Spleen (tissue), 11 donors: ENCODE measurements at regions not wholly inside any gene's neighbourhood (a gene's known extent, or its start where the extent isn't known, plus 50 kb on each side); places are given as distances from the start of the nearest gene placed in this dataset.

Experiments
- DNase-seq: peaks from one replicate; pipeline ENCODE4 v3.0.0-alpha.2; 2020
- H3K27ac ChIP-seq, 8 donors: fragments of 200-600 bp; sonication (generic) in 7 of 8; 1 replicate in 4 of 8; 2 replicates in 4 of 8; pipeline versions ENCODE4 v1.5.0 to v1.8.0; 2016 to 2021; ENCODE audit warnings: inconsistent platforms in 4 of 8, mild to moderate bottlenecking in 4 of 8, moderate library complexity in 1 of 8
- H3K27me3 ChIP-seq, 7 donors: fragments of 200-600 bp; sonication (generic) in 6 of 7; replicated peaks in 1 of 7; 1 replicate in 4 of 7; 2 replicates in 3 of 7; pipeline versions ENCODE4 v1.5.0 to v1.8.0; 2016 to 2021; ENCODE audit warnings: inconsistent platforms in 3 of 7, mild to moderate bottlenecking in 1 of 7
- H3K36me3 ChIP-seq, 6 donors: fragments of 200-600 bp; sonication (generic) in 5 of 6; 1 replicate in 4 of 6; 2 replicates in 2 of 6; pipeline versions ENCODE4 v1.5.0 to v1.8.0; 2016 to 2021; ENCODE audit warnings: inconsistent platforms in 2 of 6
- H3K4me1 ChIP-seq, 6 donors: fragments of 200-600 bp; sonication (generic) in 5 of 6; 1 replicate in 3 of 6; 2 replicates in 3 of 6; pipeline versions ENCODE4 v1.5.0 to v1.8.0; 2016 to 2021; ENCODE audit warnings: inconsistent platforms in 3 of 6
- H3K4me3 ChIP-seq, 8 donors: fragments of 200-600 bp; sonication (generic) in 7 of 8; 1 replicate in 4 of 8; 2 replicates in 4 of 8; pipeline versions ENCODE4 v1.5.0 to v1.8.0; 2016 to 2021; ENCODE audit warnings: inconsistent platforms in 4 of 8, mild to moderate bottlenecking in 4 of 8, moderate library complexity in 2 of 8
- H3K9me3 ChIP-seq, 8 donors: fragments of 200-600 bp; sonication (generic) in 7 of 8; 1 replicate in 4 of 8; 2 replicates in 4 of 8; pipeline versions ENCODE4 v1.5.0 to v1.8.0; 2016 to 2021; ENCODE audit warnings: inconsistent platforms in 4 of 8
- CTCF ChIP-seq, 11 experiments: fragments of 200-600 bp in 7 of 11; fragments of 450-650 bp in 4 of 11; sonication (generic) in 4 of 11; IDR thresholded peaks in 8 of 11; conservative IDR thresholded peaks in 3 of 11; 1 replicate in 7 of 11; 2 replicates in 4 of 11; pipeline versions ENCODE4 v1.4.0 to v1.8.0; 2016 to 2021; ENCODE audit warnings: antibody characterized with exemption in 11 of 11, inconsistent platforms in 4 of 11, mild to moderate bottlenecking in 1 of 11
- POLR2A ChIP-seq, 3 donors: fragments of 450-650 bp; IDR thresholded peaks; one replicate each; pipeline ENCODE4 v1.5.1; 2017; ENCODE audit warnings: antibody characterized with exemption in 3 of 3, mild to moderate bottlenecking in 1 of 3
- POLR2AphosphoS5 ChIP-seq, 3 donors: sonication (generic); formaldehyde crosslinking; IDR thresholded peaks; one replicate each; pipeline ENCODE4 v1.5.1; 2017; ENCODE audit warnings: antibody characterized with exemption in 3 of 3
- WGBS, 5 donors: extraction: QIAGEN DNeasy Blood & Tissue Kit in 3 of 5; methylation state at CpG; one replicate each; pipeline versions ENCODE4 v1.1.5 to v1.1.7; 2013 to 2018; 5-methylcytosine and 5-hydroxymethylcytosine counted together
- intact Hi-C: fragments of 100-400 bp; cut with DNase I; formaldehyde crosslinking; loops from one replicate; pipeline ENCODE4 v1.15.0; 2023; ENCODE audit warnings: low total_unique reads
- donor health status: healthy with polysubstance abuse.
- donor health status: DM: no; HTN: no; CAD: no; lungs with moderate emphysema.
- donor health status: DM: no; HTN: no; CAD: no.
- donor health status: Bipolar disorder and iron deficiency.
- donor health status: healthy.
- donor health status: DM: no; HTN: no; CAD: no.
- donor health status: DM: yes; HTN: yes; CAD: no.

- 82 to 99% (median 93%) methylated on average over 3 of the region's 3 CpGs for WGBS, 5 donors
- DNase-seq = no peak
- H3K4me1 ChIP-seq = peaks cover 0 to 10% (median 3%) of the 10 kb centered on the region in 6 donors
- H3K4me3 ChIP-seq = no peak overlapping the region
- H3K9me3 ChIP-seq = no peaks in the 10 kb centered on the region
- TF ChIP-seq CTCF (IDR thresholded peaks at IDR 0.05 in 8 of 11, conservative IDR thresholded peaks at IDR 0.05 in 3 of 11) (no peak), POLR2AphosphoS5 (IDR thresholded peaks at IDR 0.05) (no peak), POLR2A (IDR thresholded peaks at IDR 0.05) (no peak)
- H3K27me3 ChIP-seq = no peaks in the 10 kb centered on the region
- intact Hi-C loops = loop anchor here (10.0 kb wide), 2 partner anchors 104 to 264 kb away; no protein-coding TSS in a partner anchor
- no peak overlapping the region for H3K27ac ChIP-seq
- peaks cover 0 to 93% (median 22%) of the 10 kb centered on the region in 6 donors for H3K36me3 ChIP-seq
These were observed 79.4 kb upstream of the SLC4A11 start for GRCh38 chr20:3318226-3318884.

- Histone ChIP-seq H3K27me3 (no peaks in the 10 kb centered on the region), H3K27ac (peak overlapping the region in 1 of 8 donors; percentile 17), H3K4me3 (no peak overlapping the region), H3K36me3 (peaks cover 0 to 93% (median 17%) of the 10 kb centered on the region in 6 donors), H3K9me3 (no peaks in the 10 kb centered on the region), H3K4me1 (peaks cover 0 to 17% (median 3%) of the 10 kb centered on the region in 6 donors)
- WGBS, 5 donors = 63 to 81% (median 72%) methylated on average over 7 of the region's 7 CpGs
- intact Hi-C loops = loop anchor here (10.0 kb wide), 2 partner anchors 101 to 261 kb away; no protein-coding TSS in a partner anchor
- DNase-seq = no peak
- no peak for TF ChIP-seq POLR2AphosphoS5 (IDR thresholded peaks at IDR 0.05)
- no peak for TF ChIP-seq CTCF (IDR thresholded peaks at IDR 0.05 in 8 of 11, conservative IDR thresholded peaks at IDR 0.05 in 3 of 11)
- TF ChIP-seq POLR2A (IDR thresholded peaks at IDR 0.05) = no peak
These were observed 77.1 kb upstream of the SLC4A11 start for GRCh38 chr20:3316136-3316535.

DNA sequence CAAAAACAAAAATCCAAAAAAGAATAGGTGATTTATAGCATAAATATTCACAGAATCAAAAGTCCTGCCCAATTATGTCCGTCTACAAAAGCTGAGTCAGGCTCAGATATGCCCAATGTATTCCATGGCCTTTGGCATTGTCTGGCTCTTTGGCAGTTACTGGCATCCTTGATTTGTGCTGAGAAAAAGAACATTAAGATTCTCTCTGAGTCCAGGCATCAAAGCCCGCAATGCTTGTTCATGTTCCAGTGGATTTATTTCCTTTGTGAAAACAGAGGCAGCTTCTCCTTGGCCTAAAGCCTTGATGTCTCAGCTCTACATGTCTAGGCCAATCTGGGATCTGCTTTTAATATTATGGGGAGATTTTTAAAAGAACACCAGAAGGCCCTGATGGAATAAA is 76.1 kb upstream of the SLC4A11 start:
- DNase-seq = no peak
- no peaks in the 10 kb centered on the region for H3K9me3 ChIP-seq
- WGBS, 5 donors = 62 to 95% (median 88%) methylated on average over 2 of the region's 2 CpGs
- peaks cover 0 to 17% (median 3%) of the 10 kb centered on the region in 6 donors for H3K4me1 ChIP-seq
- no peak for TF ChIP-seq POLR2AphosphoS5 (IDR thresholded peaks at IDR 0.05)
- TF ChIP-seq POLR2A (IDR thresholded peaks at IDR 0.05) = no peak
- no peak for TF ChIP-seq CTCF (IDR thresholded peaks at IDR 0.05 in 8 of 11, conservative IDR thresholded peaks at IDR 0.05 in 3 of 11)
- intact Hi-C loops = loop anchor here (10.0 kb wide), 2 partner anchors 100 to 260 kb away; no protein-coding TSS in a partner anchor
- no peak overlapping the region for H3K4me3 ChIP-seq
- no peak overlapping the region for H3K27ac ChIP-seq
- no peaks in the 10 kb centered on the region for H3K27me3 ChIP-seq
- peaks cover 0 to 94% (median 19%) of the 10 kb centered on the region in 6 donors for H3K36me3 ChIP-seq

- no peak overlapping the region for H3K4me3 ChIP-seq
- 90 to 94% (median 93%) methylated on average over 1 of the region's 1 CpG for WGBS, 5 donors
- H3K27me3 ChIP-seq = no peaks in the 10 kb centered on the region
- peaks cover 0 to 94% (median 21%) of the 10 kb centered on the region in 6 donors for H3K36me3 ChIP-seq
- H3K4me1 ChIP-seq = peaks cover 0 to 17% (median 3%) of the 10 kb centered on the region in 6 donors
- intact Hi-C loops = loop anchor here (10.0 kb wide), 2 partner anchors 100 to 260 kb away; no protein-coding TSS in a partner anchor
- no peak for TF ChIP-seq POLR2AphosphoS5 (IDR thresholded peaks at IDR 0.05)
- TF ChIP-seq POLR2A (IDR thresholded peaks at IDR 0.05) = no peak
- no peak for TF ChIP-seq CTCF (IDR thresholded peaks at IDR 0.05 in 8 of 11, conservative IDR thresholded peaks at IDR 0.05 in 3 of 11)
- DNase-seq = no peak
- peak overlapping the region in 1 of 8 donors; percentile 63 for H3K27ac ChIP-seq
- no peaks in the 10 kb centered on the region for H3K9me3 ChIP-seq
These were observed 75.4 kb upstream of the SLC4A11 start for GRCh38 chr20:3314391-3314790.
